Ishikawa (cell line): ENCODE measurements at regions not wholly inside any gene's neighbourhood (a gene's known extent, or its start where the extent isn't known, plus 50 kb on each side); places are given as distances from the start of the nearest gene placed in this dataset.

ENCODE experiments used
- EP300 ChIP-seq: IDR thresholded peaks from 2 replicates; pipeline ENCODE4 v1.6.1; 2012; ENCODE audit warnings: borderline replicate concordance
- NFIC ChIP-seq: IDR thresholded peaks from 2 replicates; pipeline ENCODE4 v1.6.1; 2012
- TAF1 ChIP-seq: IDR thresholded peaks from 2 replicates; pipeline ENCODE4 v1.6.1; 2012; ENCODE audit warnings: low read depth, mild to moderate bottlenecking

DNA sequence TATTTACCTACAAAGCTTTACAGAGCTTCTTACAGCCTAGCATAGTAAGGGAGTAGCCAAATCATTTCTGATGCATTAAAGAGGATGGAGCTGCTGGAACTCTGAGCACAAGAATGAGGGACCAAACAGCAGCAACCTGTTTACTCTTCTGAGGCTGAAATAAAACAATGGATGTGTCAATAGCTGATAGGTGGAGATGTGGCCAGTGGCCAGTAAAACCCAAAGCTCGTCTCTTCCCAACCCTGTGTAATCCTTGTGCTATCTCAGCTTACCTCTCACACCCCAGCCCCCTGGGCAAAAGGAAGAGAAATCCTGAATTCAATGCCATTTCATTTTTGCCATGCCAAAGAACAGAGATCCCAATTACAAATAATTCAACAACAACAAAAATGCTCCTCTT, 446.7 kb upstream of the SMIM31 start:
- TF ChIP-seq TAF1 = no peak
- TF ChIP-seq EP300 = no peak
- no peak for TF ChIP-seq NFIC
